ENCODE measurements at regions not wholly inside any gene's neighbourhood (a gene's known extent, or its start where the extent isn't known, plus 50 kb on each side); places are given as distances from the start of the nearest gene placed in this dataset.

GRCh38 chr22:47381240-47381639 lies 618.8 kb downstream of the TBC1D22A start:
- TF ChIP-seq CTCF (IDR thresholded peaks at IDR 0.05), result no peak
- TF ChIP-seq ZFX (IDR thresholded peaks at IDR 0.05; ENCODE audit: borderline replicate concordance), result no peak
